Posterior cingulate gyrus (tissue), 11 donors: ENCODE measurements at regions not wholly inside any gene's neighbourhood (a gene's known extent, or its start where the extent isn't known, plus 50 kb on each side); places are given as distances from the start of the nearest gene placed in this dataset.

Experiments used
- DNase-seq, 10 donors: peaks; one replicate each; pipeline versions ENCODE4 v3.0.0 to v3.0.0-alpha.2; 2020 to 2021; ENCODE audit warnings: mixed read lengths in 3 of 10
- intact Hi-C: fragments of 100-400 bp; cut with DNase I; formaldehyde crosslinking; loops from one replicate; pipeline ENCODE4 v1.15.1; 2023

GRCh38 chr13:88926890-88927502 is 1255.8 kb downstream of the SLITRK5 start:
- DNase-seq, result peak in 2 of 10 donors; percentile 58 to 65
- intact Hi-C loops, result no loop called here

GRCh38 chr13:88932950-88933349 is 1261.8 kb downstream of the SLITRK5 start:
- intact Hi-C loops, result no loop called here
- DNase-seq, result no peak

- intact Hi-C loops, result no loop called here
- no peak for DNase-seq
Measured at GRCh38 chr13:88937384-88937783, 1266.2 kb downstream of the SLITRK5 start.

GRCh38 chr13:88945793-88946192 is 1274.6 kb downstream of the SLITRK5 start:
- DNase-seq, result no peak
- intact Hi-C loops, result no loop called here

DNA sequence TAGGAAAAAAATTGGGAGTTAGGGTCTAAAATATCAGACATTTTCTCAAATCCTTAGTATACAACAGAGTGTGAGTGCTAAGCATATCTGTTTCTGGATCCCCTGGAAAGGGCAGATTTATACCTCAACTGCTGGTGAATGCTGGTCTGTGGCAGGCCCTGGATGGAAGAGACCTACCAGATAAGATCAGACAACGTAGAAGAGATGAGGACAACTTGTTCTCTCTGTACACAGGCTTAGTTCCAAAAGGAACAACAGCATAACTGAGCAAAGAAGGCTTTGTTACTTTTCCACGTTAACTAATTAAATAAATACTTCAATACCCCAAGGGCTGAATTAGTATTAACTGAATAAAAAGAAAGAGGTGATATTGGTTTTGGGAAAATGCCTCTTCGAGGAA is 1277.3 kb downstream of the SLITRK5 start:
- intact Hi-C loops, result no loop called here
- no peak for DNase-seq

DNA sequence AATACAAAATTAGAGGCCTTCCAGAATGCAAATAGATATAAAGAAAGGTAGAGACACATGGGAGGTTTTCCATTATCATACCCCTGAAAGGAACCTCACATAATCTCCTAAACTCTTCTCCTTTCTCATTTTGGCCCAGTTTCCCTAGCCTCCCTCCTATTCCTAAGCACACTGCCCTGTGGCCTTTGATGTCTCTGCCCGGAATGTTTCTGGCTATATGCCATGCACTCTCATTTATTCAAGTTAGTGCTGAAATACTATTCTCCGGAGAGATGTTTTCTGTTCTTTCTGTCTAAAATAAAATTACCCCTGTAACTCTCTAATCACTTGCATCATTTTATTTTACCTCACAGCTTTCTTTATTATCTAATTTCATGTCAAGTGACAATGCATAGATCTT is 1287.7 kb downstream of the SLITRK5 start:
- DNase-seq, result no peak
- intact Hi-C loops, result no loop called here

DNA sequence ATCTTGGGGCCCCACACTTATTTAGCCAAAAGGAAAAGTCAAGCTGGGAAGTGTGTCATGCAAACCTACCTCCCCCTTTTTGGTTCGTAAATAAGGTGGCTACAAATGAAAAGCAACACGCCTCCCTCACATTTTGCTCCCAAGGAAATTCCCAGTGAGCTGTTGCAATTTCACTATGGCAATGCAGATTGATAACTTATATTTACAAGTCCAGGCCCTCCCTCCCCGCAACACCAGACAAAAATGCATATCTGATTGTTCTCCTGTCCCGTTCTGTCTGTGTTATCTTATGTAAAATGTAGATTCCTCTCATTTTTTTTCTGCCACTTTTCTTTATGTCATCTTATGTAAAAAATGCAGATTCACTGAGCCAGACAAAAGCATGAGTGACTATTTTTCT is 1305.3 kb downstream of the SLITRK5 start:
- intact Hi-C loops, result no loop called here
- DNase-seq, result no peak

DNA sequence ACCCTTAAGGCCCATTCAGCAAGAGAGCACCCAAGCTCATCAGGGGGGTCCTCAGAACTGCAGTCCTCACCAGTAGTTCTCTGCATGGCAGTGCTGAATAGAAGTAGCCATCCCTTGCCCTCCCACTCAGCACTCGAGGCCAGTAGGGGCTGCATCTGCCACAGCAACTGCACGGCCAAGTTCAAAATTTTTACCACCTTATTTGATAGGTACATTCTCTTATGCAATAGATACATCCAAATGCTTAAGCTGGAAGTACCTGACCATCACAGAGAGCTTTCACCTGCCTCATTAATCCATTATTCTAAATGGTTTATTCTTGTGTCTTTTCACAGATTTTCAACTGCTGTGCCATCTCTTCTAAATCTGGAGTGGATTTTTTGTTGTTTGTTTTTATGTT is 1307.4 kb downstream of the SLITRK5 start:
- DNase-seq, result no peak
- intact Hi-C loops, result no loop called here

- DNase-seq, result no peak
- intact Hi-C loops, result no loop called here
Measured at GRCh38 chr13:88979465-88980175, 1308.4 kb downstream of the SLITRK5 start.

- DNase-seq, result no peak
- intact Hi-C loops, result no loop called here
Measured at GRCh38 chr13:89003656-89004055, 1332.5 kb downstream of the SLITRK5 start.

- intact Hi-C loops, result no loop called here
- no peak for DNase-seq
Measured at GRCh38 chr13:89011615-89012014, 1340.4 kb downstream of the SLITRK5 start.

- intact Hi-C loops, result no loop called here
- no peak for DNase-seq
Measured at GRCh38 chr13:89027694-89028306, 1356.6 kb downstream of the SLITRK5 start.

DNA sequence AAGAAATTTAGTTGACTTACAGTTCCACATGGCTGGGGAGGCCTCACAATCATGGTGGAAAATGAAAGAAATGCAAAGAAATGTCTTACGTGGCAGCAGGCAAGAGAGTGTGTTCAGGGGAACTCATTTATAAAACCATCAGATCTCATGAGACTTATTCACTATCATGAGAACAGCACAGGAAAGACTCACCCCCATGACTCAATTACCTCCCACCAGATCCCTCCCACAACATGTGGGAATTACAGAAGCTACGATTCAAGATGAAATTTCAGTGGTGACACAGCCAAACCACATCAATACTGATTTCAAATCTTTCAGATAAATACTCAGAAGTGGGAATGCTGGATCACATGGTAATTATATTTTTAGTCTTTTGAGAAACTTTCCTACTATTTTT is 1357.9 kb downstream of the SLITRK5 start:
- intact Hi-C loops, result no loop called here
- DNase-seq, result no peak

- intact Hi-C loops, result no loop called here
- DNase-seq, result no peak
Measured at GRCh38 chr13:89034015-89034414, 1362.8 kb downstream of the SLITRK5 start.

DNA sequence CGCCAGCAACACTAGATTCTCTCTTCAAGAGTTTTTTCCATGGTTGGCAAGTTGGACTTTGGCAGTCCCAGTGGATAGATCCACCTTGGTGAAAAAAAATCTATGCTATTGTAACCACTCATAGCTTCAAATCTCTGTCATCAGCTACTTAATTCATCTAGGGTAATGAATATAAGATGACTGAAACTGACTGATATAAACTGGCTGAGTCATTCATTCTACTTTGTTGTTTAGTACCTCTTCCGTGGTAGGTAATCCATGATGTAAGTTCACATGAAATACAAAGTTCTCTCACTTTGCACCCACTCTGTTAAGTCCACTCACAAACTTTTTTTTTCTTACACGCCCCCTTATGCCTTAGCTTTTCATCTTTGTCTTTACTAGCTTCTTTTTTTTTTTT is 1381.5 kb downstream of the SLITRK5 start:
- intact Hi-C loops, result no loop called here
- DNase-seq, result no peak

DNA sequence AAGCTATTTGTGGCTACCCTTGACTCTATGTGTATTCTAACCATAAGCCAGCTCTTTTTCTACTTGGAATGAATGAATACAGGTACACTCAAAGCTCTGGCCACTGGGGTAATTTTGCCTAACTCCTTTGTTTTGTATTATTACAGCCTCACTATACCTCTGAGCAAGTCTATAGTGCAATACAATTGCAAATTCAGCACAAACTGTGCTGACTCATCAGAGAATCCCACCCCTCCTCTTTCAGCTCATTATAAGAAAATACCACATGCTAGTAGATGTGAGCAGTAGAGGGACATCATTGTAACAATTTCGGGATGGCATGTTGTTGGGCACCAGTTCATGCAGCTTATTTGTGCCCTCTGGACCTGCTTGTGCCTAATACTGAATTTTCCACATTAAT is 1382.2 kb downstream of the SLITRK5 start:
- no peak for DNase-seq
- intact Hi-C loops, result no loop called here

DNA sequence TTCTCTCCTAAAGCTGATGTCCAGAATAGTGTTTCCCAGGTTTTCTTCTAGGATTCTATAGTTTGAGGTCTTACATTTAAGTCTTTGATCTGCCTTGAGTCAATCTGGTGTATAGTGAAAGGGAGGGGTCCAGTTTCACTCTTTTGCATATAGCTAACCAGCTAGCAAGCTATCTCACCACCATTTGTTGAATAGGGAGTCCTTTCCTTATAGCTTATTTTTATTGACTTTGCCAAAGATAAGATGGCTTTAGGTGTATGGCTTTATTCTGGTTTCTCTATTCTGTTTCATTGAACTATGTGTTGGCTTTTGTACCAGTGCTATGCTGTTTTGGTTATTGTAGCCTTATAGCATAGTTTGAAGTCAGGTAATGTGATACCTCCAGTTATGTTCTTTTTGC is 1386.1 kb downstream of the SLITRK5 start:
- intact Hi-C loops, result no loop called here
- DNase-seq, result no peak

DNA sequence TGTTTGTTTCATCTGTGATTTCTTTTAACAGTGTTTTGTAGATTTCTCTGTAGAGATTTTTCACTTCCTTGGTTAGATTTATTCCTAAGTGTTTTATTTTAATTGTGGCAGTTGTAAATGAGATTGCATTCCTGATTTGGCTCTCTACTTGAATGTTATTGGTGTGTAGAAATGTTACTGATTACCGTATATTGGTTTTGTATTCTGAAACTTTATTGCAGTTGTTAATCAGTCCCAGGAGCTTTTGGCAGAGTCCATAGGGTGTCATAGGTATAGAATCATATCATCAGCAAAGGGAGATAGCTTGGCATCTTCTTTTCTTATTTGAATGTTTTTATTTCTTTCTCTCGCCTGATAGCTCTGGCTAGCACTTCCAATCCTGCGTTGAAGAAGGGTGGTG is 1386.7 kb downstream of the SLITRK5 start:
- intact Hi-C loops, result no loop called here
- no peak for DNase-seq

DNA sequence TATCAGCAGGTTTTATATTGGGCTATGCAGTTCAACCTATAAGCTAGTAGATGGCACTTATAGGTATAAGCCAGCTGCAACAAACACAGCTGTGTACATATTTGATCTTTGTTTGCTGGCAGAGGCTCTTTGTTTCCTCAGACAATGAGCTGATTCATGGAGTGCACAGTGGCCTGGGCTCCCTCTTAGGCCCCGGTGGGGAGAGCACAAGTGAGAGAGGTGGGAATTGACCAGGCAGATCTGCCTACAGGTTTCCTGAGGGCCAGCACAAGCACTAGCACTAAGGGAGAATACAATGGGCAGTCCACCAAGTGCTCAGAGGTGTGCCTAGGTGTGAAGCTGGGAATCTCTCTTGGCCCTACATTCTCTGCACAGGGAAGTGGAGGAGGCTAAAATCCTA is 1390.7 kb downstream of the SLITRK5 start:
- intact Hi-C loops, result no loop called here
- peak in 1 of 10 donors; percentile 43 for DNase-seq

DNA sequence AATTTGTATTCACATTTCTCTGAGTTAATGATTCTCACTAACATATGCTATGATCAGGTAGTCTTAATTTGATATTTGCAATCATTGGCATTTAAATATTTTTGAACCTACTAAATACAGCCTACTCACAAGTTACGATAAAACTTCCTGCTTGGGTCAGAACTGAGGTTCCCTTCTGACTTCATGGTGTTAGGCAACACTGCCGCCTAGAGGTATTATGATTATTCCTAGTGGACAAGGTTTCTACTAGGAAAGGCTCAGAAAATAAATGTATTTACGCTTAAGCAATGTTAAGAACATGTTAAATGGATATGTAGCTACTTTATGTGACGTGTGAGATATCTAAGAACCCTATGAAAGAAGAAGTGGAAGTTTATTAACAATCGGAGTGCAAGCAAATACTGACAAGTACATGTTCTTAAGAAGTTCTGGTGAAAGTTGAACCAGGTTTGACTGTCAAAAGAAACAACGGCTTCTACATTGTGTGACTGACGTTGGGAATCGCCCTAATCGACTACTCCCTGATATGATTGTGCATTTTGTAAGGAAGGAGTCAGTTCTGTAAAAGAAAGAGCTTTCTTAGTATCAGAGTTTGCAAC is 1395.8 kb downstream of the SLITRK5 start:
- intact Hi-C loops, result no loop called here
- DNase-seq, result peak in 1 of 10 donors; percentile 25

GRCh38 chr13:89072979-89073378 is 1401.8 kb downstream of the SLITRK5 start:
- intact Hi-C loops, result no loop called here
- DNase-seq, result no peak

- no peak for DNase-seq
- intact Hi-C loops, result no loop called here
Measured at GRCh38 chr13:89076622-89077021, 1405.5 kb downstream of the SLITRK5 start.
